ENCODE measurements at regions not wholly inside any gene's neighbourhood (a gene's known extent, or its start where the extent isn't known, plus 50 kb on each side); places are given as distances from the start of the nearest gene placed in this dataset.

- Mint-ChIP-seq H3K27ac (no peak overlapping the region), H3K9me3 (ENCODE audit: insufficient read depth) (peaks cover 5% of the 10 kb centered on the region), H3K4me1 (no peaks in the 10 kb centered on the region), H3K27me3 (no peaks in the 10 kb centered on the region), H3K4me3 (no peak overlapping the region)
- Histone ChIP-seq H3K27ac (ENCODE audit: low read length in 2 of 2) (no peak overlapping the region), H2AFZ (ENCODE audit: insufficient read depth, low read depth, low read length, poor library complexity, severe bottlenecking) (no peak overlapping the region), H3K4me1 (ENCODE audit: control insufficient read depth in 2 of 2, insufficient read depth in 2 of 2, low read length in 2 of 2) (no peaks in the 10 kb centered on the region), H3K4me3 (ENCODE audit: control extremely low read depth in 1 of 5, extremely low read depth in 1 of 5, insufficient read depth in 1 of 5, low read depth in 2 of 5, low read length in 4 of 5) (no peak overlapping the region), H3K79me2 (ENCODE audit: control insufficient read depth, insufficient read depth, low read length) (no peaks in the 10 kb centered on the region), H3K27me3 (replicated peaks in 1 of 4; ENCODE audit: control extremely low read depth in 1 of 4, control insufficient read depth in 3 of 4, insufficient read depth in 4 of 4, low read length in 3 of 4) (no peaks in the 10 kb centered on the region), H3K9me3 (ENCODE audit: control extremely low read depth in 1 of 3, control insufficient read depth in 2 of 3, insufficient read depth in 1 of 3, low read length in 2 of 3) (no peaks in the 10 kb centered on the region), H3K9ac (ENCODE audit: low read length) (no peak overlapping the region), H4K20me1 (ENCODE audit: control insufficient read depth, insufficient read depth, low read length, poor library complexity, severe bottlenecking) (no peaks in the 10 kb centered on the region), H3K4me2 (replicated peaks; ENCODE audit: low read depth, low read length, poor library complexity, severe bottlenecking) (no peak overlapping the region), H3K36me3 (replicated peaks in 1 of 2; ENCODE audit: control extremely low read depth in 1 of 2, control insufficient read depth in 1 of 2, extremely low read depth in 1 of 2, insufficient read depth in 2 of 2, low read length in 1 of 2) (no peaks in the 10 kb centered on the region)
- DNase-seq: no peak
- TF ChIP-seq CTCF (IDR thresholded peaks at IDR 0.05) (no peak), EZH2 (IDR thresholded peaks at IDR 0.05; ENCODE audit: borderline replicate concordance, insufficient read depth, low read depth, low read length, poor library complexity, severe bottlenecking) (no peak)
- POLR2A ChIA-PET: no interaction called here
- CTCF ChIA-PET: no interaction called here
- intact Hi-C loops (cut with micrococcal nuclease): no loop called here
- ATAC-seq (ENCODE audit: low read depth): no peak
- WGBS (ENCODE audit: insufficient coverage): no CpG with 5 or more reads among the region's 1 CpG
Measured at GRCh38 chr9:75695921-75696320, 194.6 kb upstream of the PCSK5 start.

GRCh38 chr9:75699017-75699416, 191.5 kb upstream of the PCSK5 start:
- Histone ChIP-seq H2AFZ (ENCODE audit: insufficient read depth, low read depth, low read length, poor library complexity, severe bottlenecking) (no peak overlapping the region), H3K27me3 (replicated peaks in 1 of 4; ENCODE audit: control extremely low read depth in 1 of 4, control insufficient read depth in 3 of 4, insufficient read depth in 4 of 4, low read length in 3 of 4) (no peaks in the 10 kb centered on the region), H3K4me2 (replicated peaks; ENCODE audit: low read depth, low read length, poor library complexity, severe bottlenecking) (no peak overlapping the region), H3K4me1 (ENCODE audit: control insufficient read depth in 2 of 2, insufficient read depth in 2 of 2, low read length in 2 of 2) (no peaks in the 10 kb centered on the region), H3K36me3 (replicated peaks in 1 of 2; ENCODE audit: control extremely low read depth in 1 of 2, control insufficient read depth in 1 of 2, extremely low read depth in 1 of 2, insufficient read depth in 2 of 2, low read length in 1 of 2) (no peaks in the 10 kb centered on the region), H3K27ac (ENCODE audit: low read length in 2 of 2) (no peak overlapping the region), H3K9ac (ENCODE audit: low read length) (no peak overlapping the region), H4K20me1 (ENCODE audit: control insufficient read depth, insufficient read depth, low read length, poor library complexity, severe bottlenecking) (no peaks in the 10 kb centered on the region), H3K4me3 (ENCODE audit: control extremely low read depth in 1 of 5, extremely low read depth in 1 of 5, insufficient read depth in 1 of 5, low read depth in 2 of 5, low read length in 4 of 5) (no peak overlapping the region), H3K9me3 (ENCODE audit: control extremely low read depth in 1 of 3, control insufficient read depth in 2 of 3, insufficient read depth in 1 of 3, low read length in 2 of 3) (no peaks in the 10 kb centered on the region), H3K79me2 (ENCODE audit: control insufficient read depth, insufficient read depth, low read length) (no peaks in the 10 kb centered on the region)
- no peak overlapping the region for H3K27ac Mint-ChIP-seq
- ATAC-seq (ENCODE audit: low read depth) (no peak), DNase-seq (no peak)
- TF ChIP-seq EZH2 (IDR thresholded peaks at IDR 0.05; ENCODE audit: borderline replicate concordance, insufficient read depth, low read depth, low read length, poor library complexity, severe bottlenecking) (no peak), CTCF (IDR thresholded peaks at IDR 0.05) (no peak)
- intact Hi-C loops (cut with micrococcal nuclease): no loop called here
- ChIA-PET POLR2A (no interaction called here), CTCF (no interaction called here)
- no peaks in the 10 kb centered on the region for H3K9me3 Mint-ChIP-seq (ENCODE audit: insufficient read depth)
- H3K27me3 Mint-ChIP-seq: no peaks in the 10 kb centered on the region
- H3K4me1 Mint-ChIP-seq: no peaks in the 10 kb centered on the region
- H3K4me3 Mint-ChIP-seq: no peak overlapping the region

All from B cell (primary cell).